ENCODE measurements at regions not wholly inside any gene's neighbourhood (a gene's known extent, or its start where the extent isn't known, plus 50 kb on each side); places are given as distances from the start of the nearest gene placed in this dataset.

GRCh38 chr12:127425474-127425873 lies 841.5 kb upstream of the TMEM132C start:
- TF ChIP-seq EP300 (conservative IDR thresholded peaks at IDR 0.05; ENCODE audit: poor library complexity, severe bottlenecking) (no peak), EZH2 (IDR thresholded peaks at IDR 0.05; ENCODE audit: borderline replicate concordance, insufficient read depth, low read length, poor library complexity, severe bottlenecking) (no peak), REST (IDR thresholded peaks at IDR 0.05; ENCODE audit: borderline replicate concordance) (no peak), POLR2AphosphoS5 (IDR thresholded peaks at IDR 0.05) (no peak), TAF1 (IDR thresholded peaks at IDR 0.05; ENCODE audit: low read depth) (no peak)
- TF ChIP-seq, protein P1, sequence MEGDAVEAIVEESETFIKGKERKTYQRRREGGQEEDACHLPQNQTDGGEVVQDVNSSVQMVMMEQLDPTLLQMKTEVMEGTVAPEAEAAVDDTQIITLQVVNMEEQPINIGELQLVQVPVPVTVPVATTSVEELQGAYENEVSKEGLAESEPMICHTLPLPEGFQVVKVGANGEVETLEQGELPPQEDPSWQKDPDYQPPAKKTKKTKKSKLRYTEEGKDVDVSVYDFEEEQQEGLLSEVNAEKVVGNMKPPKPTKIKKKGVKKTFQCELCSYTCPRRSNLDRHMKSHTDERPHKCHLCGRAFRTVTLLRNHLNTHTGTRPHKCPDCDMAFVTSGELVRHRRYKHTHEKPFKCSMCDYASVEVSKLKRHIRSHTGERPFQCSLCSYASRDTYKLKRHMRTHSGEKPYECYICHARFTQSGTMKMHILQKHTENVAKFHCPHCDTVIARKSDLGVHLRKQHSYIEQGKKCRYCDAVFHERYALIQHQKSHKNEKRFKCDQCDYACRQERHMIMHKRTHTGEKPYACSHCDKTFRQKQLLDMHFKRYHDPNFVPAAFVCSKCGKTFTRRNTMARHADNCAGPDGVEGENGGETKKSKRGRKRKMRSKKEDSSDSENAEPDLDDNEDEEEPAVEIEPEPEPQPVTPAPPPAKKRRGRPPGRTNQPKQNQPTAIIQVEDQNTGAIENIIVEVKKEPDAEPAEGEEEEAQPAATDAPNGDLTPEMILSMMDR (IDR thresholded peaks at IDR 0.05; ENCODE audit: poor library complexity, severe bottlenecking) = no peak
